ENCODE measurements at regions not wholly inside any gene's neighbourhood (a gene's known extent, or its start where the extent isn't known, plus 50 kb on each side); places are given as distances from the start of the nearest gene placed in this dataset.

DNA sequence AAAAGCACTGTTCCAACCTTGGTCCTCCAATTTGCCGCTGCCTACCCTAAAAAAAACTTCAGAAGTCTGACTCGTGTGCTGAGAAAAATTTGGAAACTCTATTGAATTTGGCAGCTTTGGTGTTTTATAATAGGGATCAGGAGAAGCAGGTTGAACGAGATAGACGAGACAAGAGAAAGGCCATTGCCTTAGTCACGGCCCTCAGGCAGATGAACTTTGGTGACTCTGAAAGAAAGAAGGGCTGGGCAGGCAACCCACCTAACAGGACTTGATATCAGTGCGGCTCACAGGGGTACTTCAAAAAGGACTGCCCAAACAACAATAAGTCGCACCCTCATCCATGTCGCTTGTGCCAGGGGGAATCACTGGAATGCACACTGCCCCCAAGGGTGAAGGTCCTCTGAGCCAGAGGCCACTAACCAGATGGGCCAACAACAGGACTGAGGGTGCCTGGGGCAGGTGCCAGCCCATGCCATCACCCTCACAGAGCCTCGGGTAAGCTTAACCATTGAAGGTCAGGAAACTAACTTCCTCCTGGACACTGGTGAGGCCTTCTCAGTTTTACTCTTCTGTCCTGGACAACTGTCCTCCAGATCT, 102.5 kb upstream of the SSTR1 start:
- ChIA-PET CTCF (ENCODE audit: low intra/inter-chr PET ratio, low total read pairs) (no interaction called here), POLR2A (no interaction called here)
- H3K4me3 ChIP-seq (replicated peaks in 1 of 3; ENCODE audit: insufficient read depth in 1 of 3, low read depth in 2 of 3, low read length in 3 of 3), result no peak overlapping the region
- H3K9me3 ChIP-seq (ENCODE audit: low read length), result 0 out of 2 replicates have a peak, but pooled peaks cover 4% of the 10 kb centered on the region
- no peaks in the 10 kb centered on the region for H3K27me3 ChIP-seq (ENCODE audit: control insufficient read depth in 1 of 2, insufficient read depth in 2 of 2, low read length in 2 of 2)
- no peaks in the 10 kb centered on the region for H3K4me1 ChIP-seq (ENCODE audit: insufficient read depth, low read length)
- ATAC-seq (no peak; the same call in 2 of the 3 replicates), FAIRE-seq (no peak), DNase-seq (ENCODE audit: low spot score) (no peak)
- no peaks in the 10 kb centered on the region for H4K20me1 ChIP-seq (ENCODE audit: insufficient read depth, low read length)
- H3K9ac ChIP-seq (ENCODE audit: insufficient read depth, low read depth, low read length), result no peak overlapping the region
- H2AFZ ChIP-seq (ENCODE audit: low read length), result no peak overlapping the region
- TF ChIP-seq MED13 (CRISPR knock-in tag; IDR thresholded peaks at IDR 0.05) (no peak), ZNF232 (CRISPR knock-in tag; IDR thresholded peaks at IDR 0.05; ENCODE audit: borderline replicate concordance) (no peak), DDIT3 (CRISPR knock-in tag; IDR thresholded peaks at IDR 0.05) (no peak), ZSCAN20 (CRISPR knock-in tag; IDR thresholded peaks at IDR 0.05; ENCODE audit: borderline replicate concordance) (no peak), ZNF460 (CRISPR knock-in tag; IDR thresholded peaks at IDR 0.05; ENCODE audit: borderline replicate concordance) (no peak), CHCHD3 (CRISPR knock-in tag; IDR thresholded peaks at IDR 0.05) (no peak), ZNF383 (CRISPR knock-in tag; IDR thresholded peaks at IDR 0.05; ENCODE audit: borderline replicate concordance) (no peak), SP140L (CRISPR knock-in tag; IDR thresholded peaks at IDR 0.05; ENCODE audit: borderline replicate concordance) (no peak), TARDBP (CRISPR knock-in tag; IDR thresholded peaks at IDR 0.05) (no peak)
- TF ChIP-seq, protein P1, sequence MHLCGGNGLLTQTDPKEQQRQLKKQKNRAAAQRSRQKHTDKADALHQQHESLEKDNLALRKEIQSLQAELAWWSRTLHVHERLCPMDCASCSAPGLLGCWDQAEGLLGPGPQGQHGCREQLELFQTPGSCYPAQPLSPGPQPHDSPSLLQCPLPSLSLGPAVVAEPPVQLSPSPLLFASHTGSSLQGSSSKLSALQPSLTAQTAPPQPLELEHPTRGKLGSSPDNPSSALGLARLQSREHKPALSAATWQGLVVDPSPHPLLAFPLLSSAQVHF (CRISPR knock-in tag; IDR thresholded peaks at IDR 0.05), result no peak
- TF ChIP-seq, protein P2, sequence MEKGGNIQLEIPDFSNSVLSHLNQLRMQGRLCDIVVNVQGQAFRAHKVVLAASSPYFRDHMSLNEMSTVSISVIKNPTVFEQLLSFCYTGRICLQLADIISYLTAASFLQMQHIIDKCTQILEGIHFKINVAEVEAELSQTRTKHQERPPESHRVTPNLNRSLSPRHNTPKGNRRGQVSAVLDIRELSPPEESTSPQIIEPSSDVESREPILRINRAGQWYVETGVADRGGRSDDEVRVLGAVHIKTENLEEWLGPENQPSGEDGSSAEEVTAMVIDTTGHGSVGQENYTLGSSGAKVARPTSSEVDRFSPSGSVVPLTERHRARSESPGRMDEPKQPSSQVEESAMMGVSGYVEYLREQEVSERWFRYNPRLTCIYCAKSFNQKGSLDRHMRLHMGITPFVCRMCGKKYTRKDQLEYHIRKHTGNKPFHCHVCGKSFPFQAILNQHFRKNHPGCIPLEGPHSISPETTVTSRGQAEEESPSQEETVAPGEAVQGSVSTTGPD (CRISPR knock-in tag; IDR thresholded peaks at IDR 0.05), result no peak
- TF ChIP-seq, protein P3, sequence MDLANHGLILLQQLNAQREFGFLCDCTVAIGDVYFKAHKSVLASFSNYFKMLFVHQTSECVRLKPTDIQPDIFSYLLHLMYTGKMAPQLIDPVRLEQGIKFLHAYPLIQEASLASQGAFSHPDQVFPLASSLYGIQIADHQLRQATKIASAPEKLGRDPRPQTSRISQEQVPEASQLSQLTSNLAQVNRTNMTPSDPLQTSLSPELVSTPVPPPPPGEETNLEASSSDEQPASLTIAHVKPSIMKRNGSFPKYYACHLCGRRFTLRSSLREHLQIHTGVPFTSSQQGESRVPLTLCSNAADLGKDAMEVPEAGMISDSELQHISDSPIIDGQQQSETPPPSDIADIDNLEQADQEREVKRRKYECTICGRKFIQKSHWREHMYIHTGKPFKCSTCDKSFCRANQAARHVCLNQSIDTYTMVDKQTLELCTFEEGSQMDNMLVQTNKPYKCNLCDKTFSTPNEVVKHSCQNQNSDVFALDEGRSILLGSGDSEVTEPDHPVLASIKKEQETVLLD (CRISPR knock-in tag; IDR thresholded peaks at IDR 0.05; ENCODE audit: low read depth), result no peak
- TF ChIP-seq, protein P4, sequence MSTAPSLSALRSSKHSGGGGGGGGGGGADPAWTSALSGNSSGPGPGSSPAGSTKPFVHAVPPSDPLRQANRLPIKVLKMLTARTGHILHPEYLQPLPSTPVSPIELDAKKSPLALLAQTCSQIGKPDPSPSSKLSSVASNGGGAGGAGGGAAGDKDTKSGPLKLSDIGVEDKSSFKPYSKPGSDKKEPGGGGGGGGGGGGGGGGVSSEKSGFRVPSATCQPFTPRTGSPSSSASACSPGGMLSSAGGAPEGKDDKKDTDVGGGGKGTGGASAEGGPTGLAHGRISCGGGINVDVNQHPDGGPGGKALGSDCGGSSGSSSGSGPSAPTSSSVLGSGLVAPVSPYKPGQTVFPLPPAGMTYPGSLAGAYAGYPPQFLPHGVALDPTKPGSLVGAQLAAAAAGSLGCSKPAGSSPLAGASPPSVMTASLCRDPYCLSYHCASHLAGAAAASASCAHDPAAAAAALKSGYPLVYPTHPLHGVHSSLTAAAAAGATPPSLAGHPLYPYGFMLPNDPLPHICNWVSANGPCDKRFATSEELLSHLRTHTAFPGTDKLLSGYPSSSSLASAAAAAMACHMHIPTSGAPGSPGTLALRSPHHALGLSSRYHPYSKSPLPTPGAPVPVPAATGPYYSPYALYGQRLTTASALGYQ (CRISPR knock-in tag; IDR thresholded peaks at IDR 0.05), result no peak
- H3K36me3 ChIP-seq (replicated peaks in 1 of 2; ENCODE audit: control insufficient read depth in 1 of 2, insufficient read depth in 2 of 2, low read length in 2 of 2), result no peaks in the 10 kb centered on the region
- no TSS peak for BruUV-seq (replicated peaks)
- intact Hi-C loops (cut with micrococcal nuclease; ENCODE audit: unreplicated experiment) (no loop called here), in situ Hi-C loops (cut with HindIII; ENCODE audit: extremely low pct_ligation_motif_present, low pct_unique_long_range_greater_than_20kb) (no loop called here)
- 24% methylated on average over 9 of the region's 9 CpGs for WGBS (ENCODE audit: low lambda C conversion rate)
- H3K79me2 ChIP-seq (ENCODE audit: insufficient read depth, low read length), result no peaks in the 10 kb centered on the region
- H3K27ac ChIP-seq (ENCODE audit: extremely low read length, insufficient read depth, low read length), result no peak overlapping the region
- H3K4me2 ChIP-seq (ENCODE audit: low read depth, low read length), result no peak overlapping the region
